GM18520 (cell line): ENCODE measurements at regions not wholly inside any gene's neighbourhood (a gene's known extent, or its start where the extent isn't known, plus 50 kb on each side); places are given as distances from the start of the nearest gene placed in this dataset.
"Not testable (repeated sequence)": the region's sequence is repeated elsewhere in the genome, so short reads cannot be mapped to it uniquely, and the experiment has no call there.

Source experiments
- ATAC-seq: cut with Tn5 transposase; IDR thresholded peaks from one replicate; pipeline ENCODE4 v1.9.1; 2021; ENCODE audit not compliant: unreplicated experiment

DNA sequence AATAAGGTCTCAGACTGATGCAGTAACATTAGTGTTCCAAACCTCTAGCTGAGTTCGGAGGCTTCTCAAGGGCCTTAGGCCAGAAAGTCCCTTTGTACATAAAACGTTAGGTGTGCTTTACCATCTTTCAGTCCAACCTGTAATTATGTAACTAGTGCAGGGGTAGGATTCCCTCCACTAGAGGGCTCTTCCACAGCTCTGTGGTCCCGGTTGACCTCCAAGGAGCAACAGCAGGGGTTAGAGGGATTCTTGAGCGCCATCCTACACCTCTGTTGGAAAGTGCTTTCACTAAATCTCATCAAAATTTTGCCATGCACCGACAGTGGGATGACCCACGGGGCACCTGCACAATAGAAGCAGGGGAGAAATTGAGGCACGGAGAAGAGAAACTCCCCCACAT is 155.8 kb upstream of the LRP1B start:
- peak; percentile 53 for ATAC-seq

GRCh38 chr2:142285480-142285879 is 154.7 kb upstream of the LRP1B start:
- no peak for ATAC-seq

- ATAC-seq: not testable (repeated sequence)
These were observed 153.5 kb upstream of the LRP1B start for GRCh38 chr2:142284336-142284735.

- no peak for ATAC-seq
These were observed 150.0 kb upstream of the LRP1B start for GRCh38 chr2:142280831-142281230.

DNA sequence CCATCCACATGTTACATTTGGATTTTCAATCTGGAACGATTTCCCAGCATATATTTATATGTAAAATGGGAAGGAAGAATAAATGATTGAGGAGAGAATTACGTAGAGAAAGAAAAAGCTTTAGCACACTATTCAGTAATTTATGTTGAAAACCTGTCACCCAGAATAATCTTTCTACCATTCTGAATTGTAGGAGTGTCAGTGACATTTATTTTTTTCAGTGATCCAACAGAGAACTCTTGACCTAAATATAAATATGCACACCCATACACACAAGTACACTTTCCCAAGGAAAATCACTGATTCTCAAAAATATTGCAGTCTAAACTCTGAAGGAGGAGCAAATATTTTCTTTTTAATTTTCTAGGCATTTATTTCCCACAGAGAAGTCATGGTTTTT is 140.2 kb upstream of the LRP1B start:
- ATAC-seq: no peak

- ATAC-seq: no peak
These were observed 139.5 kb upstream of the LRP1B start for GRCh38 chr2:142270291-142270690.

- no peak for ATAC-seq
These were observed 128.5 kb upstream of the LRP1B start for GRCh38 chr2:142259356-142259755.

DNA sequence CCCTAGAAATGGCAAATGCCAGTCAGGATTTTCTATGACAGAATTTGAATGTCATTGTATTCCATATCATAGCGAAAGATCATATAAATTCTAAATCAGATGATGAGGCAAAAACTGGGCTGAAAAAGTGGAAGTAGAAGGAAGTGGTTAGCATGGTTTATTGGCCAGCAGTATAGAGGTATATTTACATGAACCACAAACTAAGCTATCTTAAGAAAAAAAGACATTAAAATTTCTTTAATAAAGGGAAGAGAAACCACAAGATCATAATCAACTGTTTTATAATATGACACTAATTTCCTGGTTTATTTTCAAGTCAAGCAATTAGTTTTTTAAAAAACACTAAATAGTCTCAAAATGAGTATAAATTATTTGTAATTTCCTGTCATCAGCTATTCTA is 123.2 kb upstream of the LRP1B start:
- no peak for ATAC-seq

GRCh38 chr2:142241016-142241415 is 110.2 kb upstream of the LRP1B start:
- ATAC-seq: no peak

DNA sequence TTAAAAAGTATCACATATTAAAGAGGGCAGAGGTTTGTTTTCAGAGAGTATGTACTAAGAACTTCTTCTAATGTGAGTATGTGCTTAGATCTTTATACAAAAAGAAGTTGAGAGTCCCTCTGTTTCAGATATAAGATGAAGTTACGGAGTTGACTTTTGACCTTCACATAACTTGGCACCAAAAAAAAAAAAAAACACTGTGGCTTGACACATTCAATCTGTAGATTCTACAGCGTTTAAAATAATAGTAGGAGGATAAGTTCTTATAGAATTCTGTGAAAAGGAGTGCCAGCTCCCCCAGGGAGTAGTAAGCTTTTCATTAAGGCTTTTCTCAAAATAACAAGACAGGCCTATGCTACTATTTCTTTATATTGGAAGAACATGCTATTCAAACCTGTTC is 105.4 kb upstream of the LRP1B start:
- ATAC-seq: no peak

DNA sequence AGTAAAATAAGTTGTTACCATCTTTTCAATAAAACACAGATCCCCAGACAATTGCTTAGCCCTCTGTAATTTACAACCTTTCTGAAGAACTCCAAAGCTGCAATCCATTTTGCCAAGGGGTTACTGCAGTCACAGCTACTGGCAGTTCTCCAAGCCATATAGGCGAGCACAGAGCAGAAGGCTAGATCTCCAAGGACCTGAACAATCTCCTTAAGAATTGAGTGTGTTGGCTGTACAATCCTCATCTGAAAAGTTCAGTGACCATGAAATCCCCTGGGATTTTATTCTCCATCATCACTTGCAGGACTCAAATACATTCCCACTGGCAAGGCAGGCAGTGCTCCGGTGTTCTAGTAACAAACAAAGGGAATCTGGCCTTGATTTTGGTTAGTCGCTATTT is 103.9 kb upstream of the LRP1B start:
- no peak for ATAC-seq

GRCh38 chr2:142223309-142223708 is 92.5 kb upstream of the LRP1B start:
- no peak for ATAC-seq

- ATAC-seq: no peak
These were observed 91.9 kb upstream of the LRP1B start for GRCh38 chr2:142222715-142223114.

DNA sequence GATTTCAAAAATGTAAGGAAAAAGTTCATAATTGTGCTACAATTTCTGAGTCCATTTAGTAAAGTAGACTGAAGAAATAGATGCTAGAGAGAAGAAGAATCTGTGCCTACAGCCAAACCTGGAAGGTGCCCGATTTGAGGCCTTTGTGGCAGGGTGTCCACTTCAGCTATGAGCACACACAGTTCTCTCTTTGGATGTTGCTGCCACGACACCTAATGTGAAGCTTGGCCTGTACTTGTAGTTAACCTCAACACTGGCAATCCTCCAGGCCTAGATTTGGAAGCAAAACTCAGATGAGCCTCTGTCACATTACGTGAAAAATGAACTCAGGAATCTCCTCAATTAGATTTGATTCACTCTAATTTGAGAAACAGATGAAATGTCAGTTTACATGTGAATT is 90.1 kb upstream of the LRP1B start:
- no peak for ATAC-seq

GRCh38 chr2:142220239-142220638 is 89.4 kb upstream of the LRP1B start:
- ATAC-seq: no peak

DNA sequence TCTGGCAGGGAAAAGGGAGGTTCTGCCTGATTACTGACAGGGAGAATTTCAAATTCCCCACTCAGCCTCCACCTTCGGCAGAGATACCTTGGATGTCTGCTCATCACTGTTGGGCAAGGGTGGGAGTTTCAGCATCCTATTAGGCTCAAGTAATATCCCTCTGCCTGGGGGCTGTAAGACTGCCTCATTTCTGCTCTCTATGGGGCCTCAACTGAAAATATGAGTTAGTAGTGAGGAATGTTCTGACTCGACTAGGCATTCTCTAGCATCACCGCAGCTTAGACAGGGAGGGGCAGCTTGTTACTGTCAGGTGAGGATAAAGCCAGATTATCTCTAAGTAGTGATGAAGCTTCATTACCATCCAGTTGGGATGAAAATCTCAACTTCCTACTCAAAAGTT is 87.7 kb upstream of the LRP1B start:
- ATAC-seq: no peak

DNA sequence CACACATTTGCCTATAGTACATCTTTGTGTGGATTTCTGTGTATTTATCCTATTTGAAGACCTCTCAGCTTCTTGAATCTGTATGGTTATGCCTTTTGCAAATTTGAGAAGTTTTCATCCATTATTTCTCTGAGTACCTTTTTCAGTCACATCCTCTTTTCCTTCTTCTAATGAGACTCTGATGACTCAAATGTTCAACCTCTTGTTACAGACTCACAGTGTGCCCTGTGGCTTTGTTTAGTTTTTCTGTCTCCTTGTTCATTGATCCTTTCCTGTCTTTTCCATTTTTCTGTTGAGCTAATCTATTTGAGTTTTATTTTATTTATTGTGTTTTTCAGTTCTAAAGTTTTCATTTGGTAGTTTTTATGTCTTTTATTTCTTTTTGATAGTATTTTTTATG is 87.0 kb upstream of the LRP1B start:
- no peak for ATAC-seq

DNA sequence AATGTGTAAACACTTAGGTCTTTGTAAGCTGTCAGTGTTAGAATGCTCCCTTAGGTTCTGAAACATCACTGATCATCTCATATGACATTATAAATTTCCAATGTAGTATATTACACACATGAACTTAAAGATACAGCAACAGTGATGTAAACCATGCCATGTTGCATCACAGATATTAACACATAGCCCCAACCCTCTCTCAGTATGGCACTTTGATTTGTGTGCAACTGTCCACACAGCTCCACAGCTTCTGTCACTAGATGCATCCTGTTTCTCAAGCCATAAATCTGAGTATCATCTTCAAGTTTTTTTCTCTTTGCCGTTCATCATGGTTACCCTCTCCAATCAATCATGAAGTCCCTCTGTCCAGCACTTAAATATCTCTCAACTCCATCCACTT is 69.2 kb upstream of the LRP1B start:
- no peak for ATAC-seq

- no peak for ATAC-seq
These were observed 68.3 kb upstream of the LRP1B start for GRCh38 chr2:142199073-142199472.

- no peak for ATAC-seq
These were observed 60.0 kb upstream of the LRP1B start for GRCh38 chr2:142190805-142191204.

GRCh38 chr2:142189501-142189900 is 58.7 kb upstream of the LRP1B start:
- ATAC-seq: no peak

DNA sequence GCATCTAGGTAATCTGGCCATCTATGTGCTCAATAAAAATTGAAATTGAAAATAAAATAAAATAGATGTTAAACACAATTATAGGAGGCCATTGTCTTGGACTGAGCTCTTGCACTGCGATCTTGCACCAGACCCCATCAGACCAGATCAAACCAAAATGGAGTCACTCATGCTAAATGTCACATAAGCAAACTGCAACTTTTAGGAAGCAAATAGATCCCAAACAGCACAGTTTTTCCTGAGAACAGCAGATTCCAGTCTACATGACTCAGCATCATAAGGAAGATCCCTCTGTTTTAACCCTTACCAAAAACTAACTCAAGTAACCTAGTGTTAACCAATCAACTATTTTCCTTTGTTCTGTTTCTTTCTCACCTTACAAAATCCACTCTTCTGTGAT is 57.7 kb upstream of the LRP1B start:
- no peak for ATAC-seq

DNA sequence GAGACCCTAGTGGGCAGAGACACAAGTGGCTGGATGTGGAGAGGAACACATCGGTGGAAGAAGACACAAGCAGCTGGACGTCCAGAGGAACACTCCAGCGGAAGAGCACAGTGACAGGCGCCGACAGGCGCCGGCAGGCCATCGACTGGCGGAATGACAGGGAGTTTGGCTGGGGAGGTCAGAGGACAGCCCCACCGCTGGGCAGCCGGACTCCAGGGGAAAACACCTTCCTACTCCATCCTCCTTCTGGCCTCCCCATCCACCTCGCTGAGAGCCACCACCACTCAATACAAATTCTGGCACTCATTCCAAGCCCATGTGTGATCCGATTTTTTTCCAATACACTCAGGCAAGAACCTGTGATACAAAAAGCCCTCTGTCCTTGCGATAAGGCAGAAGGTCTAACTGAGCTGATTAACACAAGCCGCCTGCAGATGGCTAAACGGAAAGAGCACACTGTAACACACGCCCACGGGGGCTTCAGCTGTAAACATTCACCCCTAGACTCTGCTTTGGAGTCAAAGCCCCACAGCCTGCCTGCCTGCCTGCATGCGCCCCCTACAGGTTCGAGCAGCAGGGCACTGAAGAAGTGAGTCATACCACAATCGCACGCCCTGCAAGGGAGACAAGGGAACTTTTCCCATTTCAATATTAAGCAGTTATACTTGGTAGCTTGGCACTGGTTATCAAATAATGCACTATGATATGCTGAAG is 50.2 kb upstream of the LRP1B start:
- no peak for ATAC-seq
